Dermis blood vessel endothelial cell (primary cell): ENCODE measurements at regions not wholly inside any gene's neighbourhood (a gene's known extent, or its start where the extent isn't known, plus 50 kb on each side); places are given as distances from the start of the nearest gene placed in this dataset.
A peak's percentile ranks its signal among the peaks of the same experiment; 100 is the strongest.
"Not testable (repeated sequence)": the region's sequence is repeated elsewhere in the genome, so short reads cannot be mapped to it uniquely, and the experiment has no call there.

Source experiments
- DNase-seq: peaks from one replicate; pipeline ENCODE4 v3.0.0; 2010

- no peak for DNase-seq
These were observed 703.9 kb upstream of the SEMA6D start for GRCh38 chr15:47013446-47013845.

DNA sequence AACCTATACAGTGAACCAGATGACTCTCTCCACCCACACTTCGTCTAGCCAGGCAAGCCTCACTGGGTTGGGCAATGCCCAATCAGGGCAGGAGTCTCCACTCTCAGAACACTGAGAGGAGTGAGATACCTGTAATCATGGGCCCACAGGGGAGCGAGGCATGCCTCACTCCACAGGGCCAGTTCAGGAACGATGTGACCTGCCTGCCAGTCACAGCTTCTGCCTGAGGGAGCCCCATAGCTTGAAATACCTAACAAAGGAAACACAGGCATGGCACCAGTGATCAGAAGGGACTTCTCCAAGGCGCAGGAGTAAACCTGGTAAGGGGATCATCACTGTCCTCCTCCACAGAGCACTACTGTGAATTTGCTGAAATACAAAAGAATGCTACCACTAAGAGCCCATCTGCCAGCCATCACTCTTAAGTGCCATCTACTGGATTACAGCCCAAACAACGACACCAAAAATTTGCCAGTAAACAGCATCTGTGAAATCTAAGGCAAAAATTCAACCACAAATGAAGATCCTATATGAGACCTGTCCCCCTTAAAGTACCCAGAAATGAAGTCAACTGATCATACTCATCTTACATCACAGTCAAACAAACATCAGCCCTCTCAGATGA, 689.9 kb upstream of the SEMA6D start:
- no peak for DNase-seq

DNA sequence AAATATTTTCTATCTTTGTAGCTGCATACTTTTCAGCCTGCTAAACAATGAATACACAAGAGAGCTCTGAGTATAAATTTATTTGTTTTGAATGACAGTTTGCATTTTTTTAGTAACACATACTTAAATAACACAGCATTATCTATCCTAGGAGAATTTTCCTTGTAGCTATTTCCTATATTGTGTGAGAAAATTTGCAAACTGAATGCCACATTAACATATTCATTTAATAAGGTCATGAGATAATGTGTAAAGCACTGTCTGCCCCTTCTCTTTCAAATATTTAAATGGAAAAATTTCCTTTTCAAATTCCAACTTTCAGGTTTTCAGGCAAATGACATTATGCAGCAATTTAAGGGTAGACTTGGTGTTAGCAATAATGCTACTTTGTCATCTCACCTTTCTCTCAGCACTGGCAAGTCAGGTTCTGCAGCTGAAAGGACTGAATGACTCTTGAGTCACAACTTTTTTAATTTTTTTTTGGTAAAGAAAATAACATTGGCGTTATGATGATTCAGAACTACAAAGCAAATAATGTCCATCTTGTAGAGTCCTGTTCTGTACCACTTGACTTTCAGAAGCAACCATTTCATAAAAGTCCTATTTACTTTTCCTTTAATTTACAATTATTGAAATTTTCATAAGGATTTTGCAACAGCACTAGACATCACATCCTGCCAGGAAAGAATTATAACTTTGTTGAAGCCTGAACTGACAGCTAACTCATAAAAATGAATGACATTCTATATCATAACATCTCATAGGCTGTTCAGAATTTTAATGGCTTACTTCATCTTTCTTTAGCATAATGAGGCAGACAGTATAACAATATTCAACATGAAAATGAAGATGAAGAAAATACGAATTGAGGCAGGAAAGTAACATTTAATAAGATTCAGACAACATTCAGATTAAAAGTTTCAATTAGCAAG, 681.6 kb upstream of the SEMA6D start:
- DNase-seq: no peak

DNA sequence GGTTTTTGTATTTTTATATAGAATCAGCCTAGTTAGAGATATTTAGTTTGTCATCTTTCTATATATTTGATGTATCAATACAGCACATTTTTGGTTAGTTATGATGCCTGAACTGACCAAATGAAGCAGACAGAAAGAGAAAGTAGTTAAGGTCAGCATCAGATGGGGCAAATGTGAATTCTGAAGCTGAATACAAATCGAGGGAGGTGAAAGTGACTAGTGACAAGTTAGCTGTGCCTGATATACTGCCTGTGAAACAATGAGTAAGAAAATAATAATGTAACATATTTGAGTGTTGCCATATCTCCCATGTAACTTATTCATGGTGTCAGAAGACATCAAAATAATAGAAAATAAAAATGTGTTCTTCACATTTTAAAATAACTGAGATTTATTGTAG, 680.3 kb upstream of the SEMA6D start:
- DNase-seq: no peak

GRCh38 chr15:47039225-47039624, 678.1 kb upstream of the SEMA6D start:
- DNase-seq: no peak

- DNase-seq: no peak
These were observed 676.0 kb upstream of the SEMA6D start for GRCh38 chr15:47041301-47041700.

GRCh38 chr15:47047981-47048380, 669.3 kb upstream of the SEMA6D start:
- DNase-seq: not testable (repeated sequence)

- DNase-seq: peak; percentile 3
These were observed 650.9 kb upstream of the SEMA6D start for GRCh38 chr15:47066392-47066791.

GRCh38 chr15:47077846-47078245, 639.5 kb upstream of the SEMA6D start:
- DNase-seq: not testable (repeated sequence)

DNA sequence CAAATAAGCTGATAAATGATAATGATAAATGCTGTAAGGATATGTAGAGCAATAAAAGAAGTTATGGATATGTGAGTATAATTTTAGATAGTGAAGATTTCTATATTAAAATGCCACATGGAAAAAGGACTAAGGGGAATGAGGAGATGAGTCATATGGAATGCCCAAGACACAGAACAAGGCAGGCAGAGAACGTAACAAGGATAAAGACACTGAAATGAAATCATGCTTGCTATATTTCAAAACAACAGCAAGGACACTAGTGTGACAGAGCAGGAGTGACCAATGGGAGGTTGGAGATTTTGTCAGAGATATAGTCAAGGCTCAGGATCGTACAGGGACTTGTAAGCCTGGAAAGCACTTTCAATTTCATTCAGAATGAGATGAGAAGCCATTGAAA, 621.5 kb upstream of the SEMA6D start:
- no peak for DNase-seq

DNA sequence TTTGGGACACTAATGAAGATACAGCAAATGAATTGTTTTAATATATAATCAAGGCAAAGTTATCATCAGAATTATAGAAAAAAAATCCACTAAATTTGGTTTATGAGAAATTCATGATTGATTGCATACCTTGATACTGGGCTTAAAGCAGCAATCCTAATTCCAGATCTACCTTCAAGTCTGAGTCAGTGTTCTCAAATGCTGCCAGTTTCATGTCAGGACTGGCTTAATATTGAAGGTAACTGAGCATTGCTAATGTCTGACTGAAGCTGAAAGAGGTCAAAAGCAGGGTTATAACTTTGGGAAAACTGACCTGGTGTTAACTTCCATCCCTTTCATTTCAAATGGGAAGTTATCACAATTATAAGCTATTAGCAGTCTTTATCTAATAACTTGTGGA, 618.8 kb upstream of the SEMA6D start:
- not testable (repeated sequence) for DNase-seq

DNA sequence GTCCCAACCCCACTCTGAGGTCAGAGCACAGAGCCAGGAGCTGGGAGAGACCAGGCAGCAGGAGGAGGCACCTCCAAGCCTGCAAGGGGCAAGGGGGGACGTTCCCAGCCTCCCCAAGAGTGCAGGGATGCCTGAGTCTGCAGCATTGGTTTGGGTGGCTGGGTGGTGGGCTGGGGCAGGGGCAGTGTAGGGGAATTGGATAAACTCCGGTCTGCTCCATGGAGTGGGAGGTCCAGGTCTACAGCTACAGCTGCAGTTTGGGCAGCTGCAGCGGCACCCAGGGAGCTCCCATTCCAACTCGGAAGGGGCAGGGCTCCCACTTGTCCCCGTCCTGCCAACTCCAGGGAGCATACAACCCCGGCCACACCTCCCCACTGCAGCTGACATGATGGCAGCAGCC, 617.5 kb upstream of the SEMA6D start:
- DNase-seq: not testable (repeated sequence)

DNA sequence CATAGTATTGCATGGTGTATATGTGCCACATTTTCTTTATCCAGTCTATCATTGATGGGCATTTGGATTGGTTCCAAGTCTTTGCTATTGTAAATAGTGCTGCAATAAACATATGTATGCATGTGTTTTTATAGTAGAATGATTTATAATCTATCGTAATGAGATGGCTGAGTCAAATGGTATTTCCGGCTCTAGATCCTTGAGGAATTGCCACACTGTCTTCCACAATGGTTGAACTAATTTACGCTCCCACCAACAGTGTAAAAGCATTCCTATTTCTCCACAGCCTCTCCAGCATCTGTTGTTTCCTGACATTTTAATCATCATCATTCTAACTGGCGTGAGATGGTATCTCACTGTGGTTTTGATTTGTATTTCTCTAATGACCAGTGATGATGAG, 608.5 kb upstream of the SEMA6D start:
- not testable (repeated sequence) for DNase-seq

- DNase-seq: no peak
These were observed 600.6 kb upstream of the SEMA6D start for GRCh38 chr15:47116698-47117097.

GRCh38 chr15:47119349-47119748, 598.0 kb upstream of the SEMA6D start:
- no peak for DNase-seq

- no peak for DNase-seq
These were observed 592.7 kb upstream of the SEMA6D start for GRCh38 chr15:47124430-47125102.

DNA sequence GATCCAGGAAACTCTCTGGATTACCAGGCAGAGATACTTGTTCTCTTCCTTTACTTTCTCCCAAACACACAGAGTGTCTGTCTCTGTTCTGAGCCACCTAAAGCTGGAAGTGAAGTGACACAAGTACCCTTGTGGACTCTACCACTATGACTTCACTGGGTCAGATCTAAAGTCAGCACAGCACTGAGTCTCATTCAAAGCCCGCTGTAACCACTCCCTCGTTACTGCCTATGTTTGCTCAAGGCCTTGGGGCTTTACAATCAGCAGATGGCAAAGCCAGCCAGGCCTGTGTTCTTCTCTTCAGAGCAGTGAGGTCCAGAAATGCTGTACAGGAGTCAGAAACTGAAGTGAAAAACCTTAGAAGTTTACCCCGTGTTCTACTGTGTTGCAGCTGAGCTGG, 588.3 kb upstream of the SEMA6D start:
- DNase-seq: no peak

- not testable (repeated sequence) for DNase-seq
These were observed 585.9 kb upstream of the SEMA6D start for GRCh38 chr15:47131450-47131849.

DNA sequence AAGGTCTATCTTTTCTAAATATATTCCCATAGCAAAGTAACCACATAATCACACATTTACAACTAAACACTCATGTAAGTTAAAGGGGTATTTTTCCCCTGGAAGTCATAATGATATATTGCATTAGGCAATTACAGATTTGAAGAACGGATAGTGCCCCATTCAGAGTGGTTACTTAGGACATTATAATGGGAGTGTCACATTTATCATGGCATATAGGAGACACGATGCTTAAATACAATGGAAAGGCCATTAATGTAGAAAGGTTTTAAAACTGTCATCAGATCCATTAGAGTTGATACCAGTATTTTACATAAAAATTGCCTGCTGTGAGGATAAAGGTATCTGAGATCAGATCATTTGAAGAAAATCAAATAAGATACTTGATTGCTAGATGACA, 582.0 kb upstream of the SEMA6D start:
- no peak for DNase-seq

DNA sequence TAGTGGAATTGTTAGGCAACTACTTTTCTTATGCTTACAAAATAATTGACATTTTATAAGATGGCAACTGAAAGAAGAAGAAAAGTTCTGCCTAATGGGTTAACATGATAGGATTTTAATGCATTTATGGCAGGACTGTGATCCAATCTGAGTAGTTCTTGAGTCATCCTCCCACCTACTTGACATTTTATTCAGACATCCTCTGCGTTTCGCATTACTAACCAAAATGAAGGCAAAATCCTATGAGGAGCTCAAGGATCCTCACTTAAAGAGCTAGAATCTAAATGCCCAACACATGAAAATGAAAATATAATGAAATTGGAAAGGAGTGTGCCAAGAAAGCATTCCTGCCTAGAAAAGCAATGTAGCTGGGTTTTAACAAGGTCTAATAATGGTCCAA, 581.1 kb upstream of the SEMA6D start:
- no peak for DNase-seq

DNA sequence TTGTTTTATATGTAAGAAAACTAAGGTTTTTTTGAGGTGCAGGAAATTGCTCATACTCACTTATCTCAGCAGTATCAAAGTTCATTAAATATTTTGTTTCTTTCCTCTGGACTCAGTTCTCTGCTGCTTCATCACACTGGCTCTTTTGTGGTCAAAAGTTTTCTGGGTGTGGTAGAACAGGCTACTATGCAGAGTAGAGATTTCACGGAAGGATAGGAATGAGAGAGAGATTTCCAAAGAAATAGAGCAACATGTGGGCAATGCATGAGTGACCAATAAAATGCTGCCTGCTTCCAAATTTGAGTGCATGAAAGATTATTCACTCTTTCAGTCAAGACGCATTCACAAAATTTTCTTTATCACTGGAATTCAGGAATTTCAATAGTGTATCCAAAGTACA, 577.3 kb upstream of the SEMA6D start:
- DNase-seq: no peak

DNA sequence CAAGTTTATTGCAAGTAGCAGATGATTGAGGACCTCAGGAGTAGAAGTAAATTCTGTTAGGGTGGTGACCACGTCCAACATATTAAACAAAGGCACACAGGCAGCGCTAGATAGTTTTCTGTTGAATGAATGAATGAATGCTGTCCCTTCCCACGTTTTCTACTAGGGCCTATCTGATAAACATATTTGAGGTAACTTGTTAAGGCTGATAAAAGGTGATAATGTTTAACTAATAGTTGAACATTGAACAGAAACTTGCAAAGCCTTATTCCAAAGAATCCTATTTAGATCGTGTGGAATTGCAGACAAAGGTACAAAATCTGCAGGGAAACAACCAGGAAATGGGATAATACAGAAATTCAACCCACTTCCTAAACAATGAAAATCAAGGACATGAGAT, 559.5 kb upstream of the SEMA6D start:
- no peak for DNase-seq

DNA sequence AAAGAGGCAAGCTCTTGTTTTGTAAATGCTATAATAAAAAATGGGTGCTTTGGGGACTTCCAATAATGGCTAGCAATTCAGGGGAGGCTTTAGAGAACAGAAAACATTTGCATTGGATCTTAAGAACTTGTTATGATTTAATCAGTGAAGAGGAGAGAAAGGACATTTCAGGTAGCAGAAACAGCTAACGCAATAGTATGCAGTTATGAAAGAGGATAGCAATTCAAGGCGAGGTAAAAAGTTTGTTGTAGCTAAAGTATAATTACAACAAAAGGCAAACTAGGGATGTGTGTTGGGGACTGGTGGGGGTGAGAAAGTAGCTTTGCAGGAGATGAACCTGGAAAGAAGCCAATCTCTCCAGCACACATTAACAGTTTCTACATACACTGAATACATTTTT, 558.7 kb upstream of the SEMA6D start:
- DNase-seq: no peak

- no peak for DNase-seq
These were observed 540.1 kb upstream of the SEMA6D start for GRCh38 chr15:47177177-47177576.
